Amygdala (tissue), 56 donors: ENCODE measurements at regions not wholly inside any gene's neighbourhood (a gene's known extent, or its start where the extent isn't known, plus 50 kb on each side); places are given as distances from the start of the nearest gene placed in this dataset.

Source experiments
- DNase-seq, 56 donors: peaks; one replicate each; lab custom pipeline; 2025; lab: John Stamatoyannopoulos, UW

GRCh38 chr2:39534095-39534711 is 97.1 kb upstream of the MAP4K3 start:
- no peak for DNase-seq

GRCh38 chr2:39535636-39536185 is 98.6 kb upstream of the MAP4K3 start:
- no peak for DNase-seq

GRCh38 chr2:39537150-39537549 is 100.1 kb upstream of the MAP4K3 start:
- no peak for DNase-seq

- DNase-seq, result no peak
Measured at GRCh38 chr2:39538718-39539117, 101.6 kb upstream of the MAP4K3 start.

- DNase-seq, result no peak
Measured at GRCh38 chr2:39540414-39540813, 103.3 kb upstream of the MAP4K3 start.

GRCh38 chr2:39541011-39541930 is 104.2 kb upstream of the MAP4K3 start:
- no peak for DNase-seq

GRCh38 chr2:39542523-39542922 is 105.4 kb upstream of the MAP4K3 start:
- no peak for DNase-seq

- DNase-seq, result no peak
Measured at GRCh38 chr2:39545957-39546356, 108.9 kb upstream of the MAP4K3 start.

GRCh38 chr2:39546409-39546808 is 109.3 kb upstream of the MAP4K3 start:
- DNase-seq, result no peak

GRCh38 chr2:39546937-39547336 is 109.9 kb upstream of the MAP4K3 start:
- DNase-seq, result no peak

- DNase-seq, result no peak
Measured at GRCh38 chr2:39547811-39548719, 111.0 kb upstream of the MAP4K3 start.

- DNase-seq, result no peak
Measured at GRCh38 chr2:39549000-39549399, 111.9 kb upstream of the MAP4K3 start.

GRCh38 chr2:39549718-39550464 is 112.8 kb upstream of the MAP4K3 start:
- no peak for DNase-seq

GRCh38 chr2:39550701-39551285 is 113.7 kb upstream of the MAP4K3 start:
- DNase-seq, result no peak

- DNase-seq, result no peak
Measured at GRCh38 chr2:39558906-39559305, 106.8 kb upstream of the TMEM178A start.

- no peak for DNase-seq
Measured at GRCh38 chr2:39563572-39563971, 102.1 kb upstream of the TMEM178A start.

- DNase-seq, result no peak
Measured at GRCh38 chr2:39567507-39567906, 98.2 kb upstream of the TMEM178A start.

- DNase-seq, result no peak
Measured at GRCh38 chr2:39568116-39568515, 97.6 kb upstream of the TMEM178A start.

- no peak for DNase-seq
Measured at GRCh38 chr2:39568561-39569006, 97.1 kb upstream of the TMEM178A start.
